ENCODE measurements at regions not wholly inside any gene's neighbourhood (a gene's known extent, or its start where the extent isn't known, plus 50 kb on each side); places are given as distances from the start of the nearest gene placed in this dataset.

GRCh38 chr3:30285188-30286006, 321.0 kb upstream of the TGFBR2 start:
- TF ChIP-seq USF2 (CRISPR knock-in tag; IDR thresholded peaks at IDR 0.05) (no peak), NFYB (CRISPR knock-in tag; conservative IDR thresholded peaks at IDR 0.05; ENCODE audit: low read depth) (no peak), CTCF (IDR thresholded peaks at IDR 0.05) (no peak), TCF7 (CRISPR knock-in tag; IDR thresholded peaks at IDR 0.05; ENCODE audit: low read depth) (no peak), GABPB1 (CRISPR knock-in tag; IDR thresholded peaks at IDR 0.05) (no peak), ARID4B (CRISPR knock-in tag; IDR thresholded peaks at IDR 0.05; ENCODE audit: borderline replicate concordance) (no peak), ATF2 (CRISPR knock-in tag; IDR thresholded peaks at IDR 0.05; ENCODE audit: borderline replicate concordance, low read depth) (no peak), ZNF281 (CRISPR knock-in tag; IDR thresholded peaks at IDR 0.05) (no peak), ZBTB43 (CRISPR knock-in tag; IDR thresholded peaks at IDR 0.05) (no peak), PREB (CRISPR knock-in tag; IDR thresholded peaks at IDR 0.05; ENCODE audit: borderline replicate concordance) (no peak)
